MCF 10A (cell line): ENCODE measurements at regions not wholly inside any gene's neighbourhood (a gene's known extent, or its start where the extent isn't known, plus 50 kb on each side); places are given as distances from the start of the nearest gene placed in this dataset.

Experiments used
- BruUV-seq: library from RNA; stranded (reverse); fragments of 400-500 nt; replicated peaks from 2 replicates; lab custom pipeline; 2021; lab: Mats Ljungman, UMichigan
- CTCF ChIA-PET: fragments of 300-600 bp; sonication (Branson Sonifier 250); formaldehyde crosslinking; extraction: SDS; loops from one replicate; lab custom pipeline; 2021; ENCODE audit warnings: antibody characterized with exemption, inconsistent platforms; lab: Yijun Ruan, JAX
- POLR2A ChIA-PET: fragments of 300-600, 350-650 bp; sonication (Branson Sonifier 250); formaldehyde crosslinking; extraction: SDS; loops from one replicate; lab custom pipeline; 2020; ENCODE audit warnings: antibody characterized with exemption, inconsistent platforms; lab: Yijun Ruan, JAX
- DNase-seq: peaks from one replicate; pipeline ENCODE4 v3.0.0-alpha.2; 2018; ENCODE audit not compliant: unreplicated experiment
- H3K27ac Mint-ChIP-seq: one replicate; pipeline ENCODE4 v1.8.0; 2022; ENCODE audit warnings: mild to moderate bottlenecking, low read depth, mixed read lengths; ENCODE audit not compliant: unreplicated experiment
- H3K27me3 Mint-ChIP-seq: one replicate; pipeline ENCODE4 v1.8.0; 2022; ENCODE audit warnings: mixed read lengths; ENCODE audit not compliant: insufficient read depth, unreplicated experiment
- H3K36me3 Mint-ChIP-seq: one replicate; pipeline ENCODE4 v1.8.0; 2022; ENCODE audit warnings: mild to moderate bottlenecking, moderate library complexity, mixed read lengths; ENCODE audit not compliant: insufficient read depth, unreplicated experiment
- H3K4me1 Mint-ChIP-seq: one replicate; pipeline ENCODE4 v1.8.0; 2022; ENCODE audit warnings: mixed read lengths; ENCODE audit not compliant: insufficient read depth, unreplicated experiment
- H3K4me3 Mint-ChIP-seq: one replicate; pipeline ENCODE4 v1.8.0; 2022; ENCODE audit warnings: mild to moderate bottlenecking, moderate library complexity, mixed read lengths; ENCODE audit not compliant: unreplicated experiment
- H3K9me3 Mint-ChIP-seq: one replicate; pipeline ENCODE4 v1.8.0; 2022; ENCODE audit warnings: mixed read lengths; ENCODE audit not compliant: unreplicated experiment
- intact Hi-C: fragments of 100-400 bp; cut with micrococcal nuclease; formaldehyde crosslinking; loops from 2 replicates; pipeline ENCODE4 v1.14.1; 2022
- TF ChIP-seq, protein P1 (sequence below): fragments of 200-600 bp; IDR thresholded peaks from one replicate; pipeline ENCODE4 v1.8.0; 2022; ENCODE audit warnings: antibody characterized with exemption, mild to moderate bottlenecking; ENCODE audit not compliant: unreplicated experiment

DNA sequence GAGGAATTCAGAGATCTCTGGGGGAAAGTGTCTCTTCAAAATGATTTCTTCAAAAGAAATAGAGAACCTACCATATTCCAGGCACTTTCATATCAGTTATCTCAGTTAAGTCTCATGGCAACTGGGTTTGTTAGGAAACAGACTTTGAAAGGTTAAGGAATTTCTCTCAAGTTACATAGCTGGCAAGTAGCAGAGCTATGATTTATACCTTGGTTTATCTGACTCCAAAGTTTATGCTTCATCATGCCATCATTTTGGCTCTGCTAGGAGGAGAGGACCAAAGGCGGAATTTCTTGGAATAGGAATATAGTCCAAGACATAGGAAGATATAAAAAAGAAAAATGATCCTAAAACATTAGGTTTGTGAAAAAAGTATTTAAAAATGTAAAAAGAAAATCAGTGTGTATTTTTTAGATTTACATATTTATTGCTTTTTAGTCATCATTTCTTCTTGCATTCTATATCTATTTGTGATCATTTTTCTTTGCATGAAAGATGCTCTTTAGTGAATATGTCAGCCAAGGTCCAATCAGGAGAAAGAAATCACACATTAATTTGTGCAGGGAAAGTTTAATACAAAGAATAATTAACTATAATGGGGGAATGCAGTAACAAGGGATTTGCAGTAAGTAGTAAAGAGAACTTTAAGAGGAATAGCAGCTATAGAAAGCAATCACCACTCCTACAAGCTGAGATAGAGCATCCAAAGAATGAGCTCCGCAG, 199.1 kb upstream of the ZBED5 start:
- Mint-ChIP-seq H3K36me3 (no peaks in the 10 kb centered on the region), H3K4me3 (no peak overlapping the region), H3K4me1 (no peaks in the 10 kb centered on the region), H3K9me3 (peaks cover 20% of the 10 kb centered on the region), H3K27me3 (no peaks in the 10 kb centered on the region), H3K27ac (no peak overlapping the region)
- no TSS peak for BruUV-seq
- no peak for DNase-seq
- POLR2A ChIA-PET, result no interaction called here
- intact Hi-C loops, result no loop called here
- CTCF ChIA-PET, result interaction anchor here (0.6 to 2.4 kb wide), 3 partner anchors 11 to 201 kb away, joined by 3 to 13 read pairs (median 6); no protein-coding TSS in a partner anchor
- TF ChIP-seq, protein P1, sequence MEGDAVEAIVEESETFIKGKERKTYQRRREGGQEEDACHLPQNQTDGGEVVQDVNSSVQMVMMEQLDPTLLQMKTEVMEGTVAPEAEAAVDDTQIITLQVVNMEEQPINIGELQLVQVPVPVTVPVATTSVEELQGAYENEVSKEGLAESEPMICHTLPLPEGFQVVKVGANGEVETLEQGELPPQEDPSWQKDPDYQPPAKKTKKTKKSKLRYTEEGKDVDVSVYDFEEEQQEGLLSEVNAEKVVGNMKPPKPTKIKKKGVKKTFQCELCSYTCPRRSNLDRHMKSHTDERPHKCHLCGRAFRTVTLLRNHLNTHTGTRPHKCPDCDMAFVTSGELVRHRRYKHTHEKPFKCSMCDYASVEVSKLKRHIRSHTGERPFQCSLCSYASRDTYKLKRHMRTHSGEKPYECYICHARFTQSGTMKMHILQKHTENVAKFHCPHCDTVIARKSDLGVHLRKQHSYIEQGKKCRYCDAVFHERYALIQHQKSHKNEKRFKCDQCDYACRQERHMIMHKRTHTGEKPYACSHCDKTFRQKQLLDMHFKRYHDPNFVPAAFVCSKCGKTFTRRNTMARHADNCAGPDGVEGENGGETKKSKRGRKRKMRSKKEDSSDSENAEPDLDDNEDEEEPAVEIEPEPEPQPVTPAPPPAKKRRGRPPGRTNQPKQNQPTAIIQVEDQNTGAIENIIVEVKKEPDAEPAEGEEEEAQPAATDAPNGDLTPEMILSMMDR, result no peak

DNA sequence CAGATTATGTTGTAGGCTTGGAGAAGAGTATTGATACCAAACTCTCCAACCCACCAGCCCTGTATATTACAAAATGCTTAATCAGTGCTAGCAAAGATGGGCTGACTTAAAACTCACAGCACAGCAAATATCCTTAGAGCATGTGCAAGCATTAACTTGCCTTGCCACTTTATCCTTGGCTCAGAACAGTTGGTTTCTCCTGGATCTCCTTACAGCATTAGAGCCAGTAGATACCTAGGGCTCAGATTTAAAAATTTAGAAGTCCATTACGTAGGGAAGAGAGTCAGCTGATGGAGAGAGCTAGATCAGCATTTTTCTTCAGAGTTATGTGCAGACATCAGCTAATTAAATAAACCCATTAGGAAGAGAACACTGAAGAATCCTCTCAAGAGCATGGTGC, 198.5 kb upstream of the ZBED5 start:
- ChIA-PET POLR2A (no interaction called here), CTCF (interaction anchor here (0.9 to 2.4 kb wide), 2 partner anchors 12 to 19 kb away, joined by 6 to 13 read pairs; no protein-coding TSS in a partner anchor)
- H3K27ac Mint-ChIP-seq, result no peak overlapping the region
- no peaks in the 10 kb centered on the region for H3K4me1 Mint-ChIP-seq
- BruUV-seq, result no TSS peak
- H3K9me3 Mint-ChIP-seq, result peaks cover 20% of the 10 kb centered on the region
- no peaks in the 10 kb centered on the region for H3K36me3 Mint-ChIP-seq
- intact Hi-C loops, result no loop called here
- H3K27me3 Mint-ChIP-seq, result no peaks in the 10 kb centered on the region
- no peak overlapping the region for H3K4me3 Mint-ChIP-seq
- DNase-seq, result no peak
- TF ChIP-seq, protein P1, result no peak

DNA sequence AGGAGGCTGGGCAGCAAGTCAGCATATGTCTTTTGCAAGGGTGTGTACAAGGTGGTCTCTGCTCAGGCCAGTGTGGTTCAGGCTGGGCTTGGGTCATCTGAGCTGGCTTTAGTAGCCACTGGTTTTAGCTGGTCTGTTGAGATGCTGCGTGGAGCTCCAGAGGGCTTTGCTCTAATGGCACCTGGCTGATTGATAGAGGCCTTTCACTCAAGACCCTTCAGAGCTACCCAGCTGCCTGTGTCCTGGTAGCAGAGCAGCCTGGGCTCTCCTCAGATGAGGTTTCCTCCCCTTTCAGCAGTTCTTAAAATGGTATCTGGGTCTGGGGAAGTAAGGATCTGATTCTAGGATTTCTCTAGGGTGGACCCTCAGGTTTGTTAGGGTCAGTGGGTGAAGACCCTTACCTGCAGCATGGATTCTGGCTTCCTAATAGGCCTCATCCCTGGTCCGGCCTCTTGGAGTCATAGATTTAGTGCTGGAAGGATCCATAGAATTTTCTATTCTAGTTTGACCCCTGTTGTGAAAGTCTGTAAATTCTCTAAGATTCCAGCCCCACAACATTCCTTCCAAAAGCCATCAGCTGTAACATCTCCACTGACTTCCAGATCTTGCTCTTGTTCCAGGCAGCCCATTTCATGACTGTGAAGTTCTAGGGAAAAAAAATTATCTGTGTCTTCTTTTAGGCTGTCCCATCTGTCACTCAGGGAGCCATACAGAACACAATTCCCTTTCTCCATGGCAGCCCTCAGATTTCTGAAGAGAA, 190.2 kb upstream of the ZBED5 start:
- Mint-ChIP-seq H3K4me1 (no peaks in the 10 kb centered on the region), H3K27me3 (no peaks in the 10 kb centered on the region), H3K4me3 (no peak overlapping the region), H3K9me3 (no peaks in the 10 kb centered on the region), H3K36me3 (no peaks in the 10 kb centered on the region), H3K27ac (no peak overlapping the region)
- TF ChIP-seq, protein P1, result no peak
- POLR2A ChIA-PET, result no interaction called here
- BruUV-seq, result no TSS peak
- no peak for DNase-seq
- intact Hi-C loops, result no loop called here
- CTCF ChIA-PET, result interaction anchor here (0.7 to 2.1 kb wide), 2 partner anchors 10 to 20 kb away, joined by 3 to 10 read pairs; no protein-coding TSS in a partner anchor

DNA sequence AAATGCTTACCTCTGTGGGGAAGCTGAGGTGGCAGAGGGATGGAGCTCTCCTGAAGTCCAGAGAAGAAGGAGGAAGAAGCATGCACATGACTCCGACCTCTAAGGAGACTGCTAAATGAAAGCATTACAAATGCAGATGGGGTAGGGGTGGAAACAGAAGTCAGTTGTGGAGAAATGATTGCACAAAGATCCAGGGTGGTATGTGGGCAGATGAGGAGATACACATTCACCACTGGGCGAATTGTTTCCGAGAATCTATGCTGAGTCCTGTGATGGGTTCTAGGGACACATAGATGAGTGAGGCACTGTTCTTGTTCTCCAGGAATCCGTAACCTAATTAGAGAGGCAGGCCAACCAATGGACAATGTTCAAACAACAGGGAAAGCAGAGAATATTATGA, 188.9 kb upstream of the ZBED5 start:
- H3K4me1 Mint-ChIP-seq, result peaks cover 5% of the 10 kb centered on the region
- no peak overlapping the region for H3K4me3 Mint-ChIP-seq
- POLR2A ChIA-PET, result no interaction called here
- intact Hi-C loops, result no loop called here
- BruUV-seq, result no TSS peak
- DNase-seq, result no peak
- no peaks in the 10 kb centered on the region for H3K27me3 Mint-ChIP-seq
- CTCF ChIA-PET, result no interaction called here
- H3K9me3 Mint-ChIP-seq, result no peaks in the 10 kb centered on the region
- H3K27ac Mint-ChIP-seq, result no peak overlapping the region
- TF ChIP-seq, protein P1, result no peak
- no peaks in the 10 kb centered on the region for H3K36me3 Mint-ChIP-seq
